Activated CD4-positive, alpha-beta T cell treated with anti-CD3 and anti-CD28 coated beads, Interleukin-2, amount 10 ng/mL, durations not matched to agents 7 days and 5 days (primary cell): ENCODE measurements at regions not wholly inside any gene's neighbourhood (a gene's known extent, or its start where the extent isn't known, plus 50 kb on each side); places are given as distances from the start of the nearest gene placed in this dataset.

Experiments
- CTCF ChIA-PET: fragments of 350-600 bp; sonication (Branson Sonifier 250); formaldehyde crosslinking; loops from one replicate; lab custom pipeline; 2021; ENCODE audit warnings: antibody characterized with exemption; lab: Charles Lee
- POLR2A ChIA-PET: fragments of 350-600 bp; sonication (Branson Sonifier 250); formaldehyde crosslinking; loops from one replicate; lab custom pipeline; 2021; ENCODE audit warnings: antibody characterized with exemption; lab: Charles Lee
- DNase-seq: peaks from one replicate; pipeline ENCODE4 v3.0.0-alpha.2; 2020
- H3K27ac Mint-ChIP-seq: one replicate; pipeline ENCODE4 v1.8.0; 2021; ENCODE audit warnings: mild to moderate bottlenecking, moderate library complexity, mixed read lengths
- H3K27me3 Mint-ChIP-seq: one replicate; pipeline ENCODE4 v1.8.0; 2021; ENCODE audit warnings: mixed read lengths
- H3K36me3 Mint-ChIP-seq: one replicate; pipeline ENCODE4 v1.8.0; 2021; ENCODE audit warnings: low read depth, mixed read lengths
- H3K4me1 Mint-ChIP-seq: one replicate; pipeline ENCODE4 v1.8.0; 2021; ENCODE audit warnings: mixed read lengths
- H3K4me3 Mint-ChIP-seq: one replicate; pipeline ENCODE4 v1.8.0; 2021; ENCODE audit warnings: mild to moderate bottlenecking, moderate library complexity, mixed read lengths
- H3K9me3 Mint-ChIP-seq: one replicate; pipeline ENCODE4 v1.8.0; 2021; ENCODE audit warnings: mixed read lengths

GRCh38 chr4:106753426-106753825 is 282.7 kb downstream of the DKK2 start:
- CTCF ChIA-PET: no interaction called here
- DNase-seq: no peak

GRCh38 chr4:106746451-106746850 is 289.7 kb downstream of the DKK2 start:
- Mint-ChIP-seq H3K9me3 (no peaks in the 10 kb centered on the region), H3K36me3 (no peaks in the 10 kb centered on the region), H3K4me3 (no peak overlapping the region), H3K4me1 (no peaks in the 10 kb centered on the region), H3K27me3 (no peaks in the 10 kb centered on the region), H3K27ac (no peak overlapping the region)
- no peak for DNase-seq
- ChIA-PET CTCF (no interaction called here), POLR2A (no interaction called here)

More at GRCh38 chr4:106753426-106753825, 282.7 kb downstream of the DKK2 start:
- H3K36me3 Mint-ChIP-seq: no peaks in the 10 kb centered on the region
- POLR2A ChIA-PET: no interaction called here
- no peak overlapping the region for H3K4me3 Mint-ChIP-seq
- H3K9me3 Mint-ChIP-seq: no peaks in the 10 kb centered on the region
- no peaks in the 10 kb centered on the region for H3K27me3 Mint-ChIP-seq
- H3K4me1 Mint-ChIP-seq: no peaks in the 10 kb centered on the region
- H3K27ac Mint-ChIP-seq: no peak overlapping the region

- POLR2A ChIA-PET: no interaction called here
- no peaks in the 10 kb centered on the region for H3K9me3 Mint-ChIP-seq
- no peak for DNase-seq
- H3K36me3 Mint-ChIP-seq: no peaks in the 10 kb centered on the region
- CTCF ChIA-PET: interaction anchor here (0.7 kb wide), 1 partner anchor 388 kb away, joined by 4 read pairs; no protein-coding TSS in a partner anchor
- H3K4me1 Mint-ChIP-seq: no peaks in the 10 kb centered on the region
- no peaks in the 10 kb centered on the region for H3K27me3 Mint-ChIP-seq
- H3K27ac Mint-ChIP-seq: no peak overlapping the region
- no peak overlapping the region for H3K4me3 Mint-ChIP-seq
Observed at GRCh38 chr4:106738121-106738520, 298.0 kb downstream of the DKK2 start.

- Mint-ChIP-seq H3K27ac (no peak overlapping the region), H3K36me3 (no peaks in the 10 kb centered on the region), H3K27me3 (no peaks in the 10 kb centered on the region), H3K4me3 (no peak overlapping the region), H3K9me3 (no peaks in the 10 kb centered on the region), H3K4me1 (no peaks in the 10 kb centered on the region)
- CTCF ChIA-PET: no interaction called here
- DNase-seq: no peak
- POLR2A ChIA-PET: no interaction called here
Observed at GRCh38 chr4:106718548-106718947, 317.6 kb downstream of the DKK2 start.

GRCh38 chr4:106717091-106717490 is 319.0 kb downstream of the DKK2 start:
- POLR2A ChIA-PET: no interaction called here
- DNase-seq: no peak
- no peak overlapping the region for H3K4me3 Mint-ChIP-seq
- H3K27me3 Mint-ChIP-seq: no peaks in the 10 kb centered on the region
- H3K9me3 Mint-ChIP-seq: no peaks in the 10 kb centered on the region
- CTCF ChIA-PET: no interaction called here
- no peaks in the 10 kb centered on the region for H3K4me1 Mint-ChIP-seq
- no peaks in the 10 kb centered on the region for H3K36me3 Mint-ChIP-seq
- no peak overlapping the region for H3K27ac Mint-ChIP-seq

GRCh38 chr4:106715825-106716224 is 320.3 kb downstream of the DKK2 start:
- Mint-ChIP-seq H3K36me3 (no peaks in the 10 kb centered on the region), H3K4me1 (no peaks in the 10 kb centered on the region), H3K27ac (no peak overlapping the region), H3K27me3 (no peaks in the 10 kb centered on the region), H3K4me3 (no peak overlapping the region), H3K9me3 (no peaks in the 10 kb centered on the region)
- ChIA-PET CTCF (no interaction called here), POLR2A (no interaction called here)
- DNase-seq: no peak

GRCh38 chr4:106708464-106708816 is 327.7 kb downstream of the DKK2 start:
- H3K27ac Mint-ChIP-seq: no peak overlapping the region
- no peaks in the 10 kb centered on the region for H3K9me3 Mint-ChIP-seq
- no peaks in the 10 kb centered on the region for H3K4me1 Mint-ChIP-seq
- no peaks in the 10 kb centered on the region for H3K27me3 Mint-ChIP-seq
- H3K36me3 Mint-ChIP-seq: no peaks in the 10 kb centered on the region
- no peak overlapping the region for H3K4me3 Mint-ChIP-seq
- ChIA-PET CTCF (no interaction called here), POLR2A (no interaction called here)
- DNase-seq: no peak

GRCh38 chr4:106707776-106708463 is 328.2 kb downstream of the DKK2 start:
- peaks cover under 1% of the 10 kb centered on the region for H3K9me3 Mint-ChIP-seq
- no peak overlapping the region for H3K4me3 Mint-ChIP-seq
- no peaks in the 10 kb centered on the region for H3K36me3 Mint-ChIP-seq
- POLR2A ChIA-PET: no interaction called here
- no peak overlapping the region for H3K27ac Mint-ChIP-seq
- CTCF ChIA-PET: no interaction called here
- no peaks in the 10 kb centered on the region for H3K27me3 Mint-ChIP-seq
- H3K4me1 Mint-ChIP-seq: no peaks in the 10 kb centered on the region
- DNase-seq: no peak

GRCh38 chr4:106704253-106704870 is 331.8 kb downstream of the DKK2 start:
- Mint-ChIP-seq H3K4me3 (no peak overlapping the region), H3K36me3 (no peaks in the 10 kb centered on the region), H3K9me3 (peaks cover 3% of the 10 kb centered on the region), H3K27ac (no peak overlapping the region), H3K27me3 (no peaks in the 10 kb centered on the region), H3K4me1 (no peaks in the 10 kb centered on the region)
- no peak for DNase-seq
- ChIA-PET CTCF (interaction anchor here (1.1 kb wide), 1 partner anchor 55 kb away, joined by 3 read pairs; no protein-coding TSS in a partner anchor), POLR2A (no interaction called here)

GRCh38 chr4:106700321-106700720 is 331.7 kb upstream of the GIMD1 start:
- Mint-ChIP-seq H3K9me3 (peaks cover 3% of the 10 kb centered on the region), H3K36me3 (no peaks in the 10 kb centered on the region), H3K4me3 (no peak overlapping the region), H3K4me1 (peaks cover 3% of the 10 kb centered on the region), H3K27ac (no peak overlapping the region), H3K27me3 (no peaks in the 10 kb centered on the region)
- DNase-seq: no peak
- POLR2A ChIA-PET: no interaction called here
- CTCF ChIA-PET: no interaction called here

GRCh38 chr4:106698621-106699195 is 330.1 kb upstream of the GIMD1 start:
- Mint-ChIP-seq H3K4me3 (no peak overlapping the region), H3K36me3 (no peaks in the 10 kb centered on the region), H3K27ac (no peak overlapping the region), H3K9me3 (peaks cover 3% of the 10 kb centered on the region), H3K4me1 (peaks cover 3% of the 10 kb centered on the region), H3K27me3 (no peaks in the 10 kb centered on the region)
- ChIA-PET CTCF (no interaction called here), POLR2A (interaction anchor here (0.6 kb wide), 1 partner anchor 103 kb away, joined by 3 read pairs; no protein-coding TSS in a partner anchor)
- DNase-seq: no peak

- ChIA-PET POLR2A (no interaction called here), CTCF (no interaction called here)
- no peak for DNase-seq
- Mint-ChIP-seq H3K9me3 (peaks cover under 1% of the 10 kb centered on the region), H3K36me3 (no peaks in the 10 kb centered on the region), H3K4me1 (peaks cover 4% of the 10 kb centered on the region), H3K27ac (no peak overlapping the region), H3K27me3 (no peaks in the 10 kb centered on the region), H3K4me3 (no peak overlapping the region)
Observed at GRCh38 chr4:106695501-106696262, 327.1 kb upstream of the GIMD1 start.

GRCh38 chr4:106694232-106694631 is 325.7 kb upstream of the GIMD1 start:
- H3K4me3 Mint-ChIP-seq: no peak overlapping the region
- H3K36me3 Mint-ChIP-seq: no peaks in the 10 kb centered on the region
- ChIA-PET POLR2A (no interaction called here), CTCF (no interaction called here)
- no peaks in the 10 kb centered on the region for H3K27me3 Mint-ChIP-seq
- no peak overlapping the region for H3K27ac Mint-ChIP-seq
- DNase-seq: no peak
- peaks cover 2% of the 10 kb centered on the region for H3K9me3 Mint-ChIP-seq
- peaks cover 9% of the 10 kb centered on the region for H3K4me1 Mint-ChIP-seq
